Amniotic epithelial cell (primary cell): ENCODE measurements at regions not wholly inside any gene's neighbourhood (a gene's known extent, or its start where the extent isn't known, plus 50 kb on each side); places are given as distances from the start of the nearest gene placed in this dataset.
"Not testable (repeated sequence)": the region's sequence is repeated elsewhere in the genome, so short reads cannot be mapped to it uniquely, and the experiment has no call there.

Experiments used
- DNase-seq: peaks from one replicate; pipeline ENCODE4 v3.0.0-alpha.2; 2010; ENCODE audit warnings: low read depth

DNA sequence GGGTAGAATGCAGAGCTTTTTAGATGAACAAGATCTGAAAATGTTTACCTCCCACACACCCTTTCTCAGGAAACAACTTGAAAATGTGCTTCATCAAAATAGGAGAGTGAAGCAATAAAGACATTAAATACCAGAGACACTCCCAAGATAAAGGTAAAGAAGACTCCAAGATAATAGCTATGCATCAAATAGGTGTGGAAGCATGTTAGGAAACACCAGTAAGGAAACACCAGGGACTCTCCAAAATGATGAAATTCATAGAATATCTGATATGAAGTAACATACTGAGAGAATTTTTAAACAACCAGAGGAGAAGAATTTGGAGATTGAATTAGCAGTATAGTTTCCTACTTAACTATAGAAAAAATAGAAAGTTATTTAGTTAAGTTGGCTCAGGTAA is 57.0 kb downstream of the OR10A6 start:
- no peak for DNase-seq

DNA sequence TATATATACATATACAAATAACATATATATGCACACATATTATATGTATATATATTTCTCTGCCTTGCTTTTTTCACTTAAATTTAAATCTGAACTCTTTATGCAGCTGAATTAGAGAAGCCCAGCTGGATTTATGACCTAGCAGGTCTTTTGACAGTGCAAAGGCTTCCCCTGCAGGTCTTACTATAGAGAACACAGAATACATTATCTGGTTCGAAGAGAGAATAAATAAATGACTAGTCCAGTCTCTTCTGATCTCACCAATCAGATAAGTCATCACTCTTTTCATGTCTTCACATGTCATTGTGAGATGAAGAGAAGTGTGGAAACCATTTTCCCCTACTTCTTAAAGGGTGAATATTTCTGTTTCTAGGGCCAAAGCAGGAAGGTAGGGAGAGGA is 58.2 kb downstream of the OR10A6 start:
- no peak for DNase-seq

DNA sequence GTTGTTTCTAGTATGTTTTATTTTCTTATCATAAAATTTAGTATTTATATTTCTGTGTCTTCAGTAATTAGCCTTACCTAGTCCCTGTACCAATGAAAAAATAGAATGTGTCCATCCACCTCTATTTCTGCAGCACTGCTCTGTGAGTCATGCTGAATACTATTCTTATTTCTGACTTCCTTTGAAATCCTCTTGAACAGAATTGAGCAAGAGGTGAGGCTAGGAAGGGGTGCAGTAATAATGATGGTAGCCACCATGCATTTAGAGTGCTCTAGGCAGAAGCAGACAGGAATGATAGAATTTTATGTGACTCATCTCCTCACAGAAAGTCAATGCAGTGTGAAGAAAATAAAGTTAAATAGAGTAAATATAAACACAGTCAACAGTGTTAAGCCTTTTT is 60.0 kb downstream of the OR10A6 start:
- peak; percentile 26 for DNase-seq

DNA sequence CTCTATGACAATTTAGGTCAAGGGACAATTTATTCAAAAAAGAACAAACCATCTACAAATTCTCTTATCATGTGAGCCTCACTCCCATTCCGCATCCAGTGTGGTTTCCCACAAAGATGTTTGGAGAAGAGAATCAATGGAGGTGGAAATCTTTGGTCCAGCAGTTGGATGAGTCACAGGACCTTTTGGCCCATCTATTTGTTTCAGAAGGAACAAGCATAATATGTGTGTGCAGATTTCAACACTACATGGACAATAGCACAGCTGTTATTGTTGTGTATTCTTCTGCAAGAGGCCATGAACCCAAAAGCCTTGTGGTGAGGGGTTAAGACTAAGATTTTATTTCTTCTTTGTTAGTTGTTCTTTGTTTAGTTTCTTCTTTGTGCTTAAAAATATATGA is 61.6 kb downstream of the OR10A6 start:
- DNase-seq, result no peak

DNA sequence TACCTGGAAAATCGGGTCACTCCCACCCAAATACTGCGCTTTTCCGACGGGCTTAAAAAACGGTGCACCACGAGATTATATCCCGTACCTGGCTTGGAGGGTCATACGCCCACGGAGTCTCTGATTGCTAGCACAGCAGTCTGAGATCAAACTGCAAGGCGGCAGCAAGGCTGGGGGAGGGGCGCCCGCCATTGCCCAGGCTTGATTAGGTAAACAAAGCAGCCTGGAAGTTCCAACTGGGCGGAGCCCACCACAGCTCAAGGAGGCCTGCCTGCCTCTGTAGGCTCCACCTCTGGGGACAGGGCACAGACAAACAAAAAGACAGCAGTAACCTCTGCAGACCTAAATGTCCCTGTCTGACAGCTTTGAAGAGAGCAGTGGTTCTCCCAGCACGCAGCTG is 64.5 kb upstream of the OR5P2 start:
- not testable (repeated sequence) for DNase-seq

DNA sequence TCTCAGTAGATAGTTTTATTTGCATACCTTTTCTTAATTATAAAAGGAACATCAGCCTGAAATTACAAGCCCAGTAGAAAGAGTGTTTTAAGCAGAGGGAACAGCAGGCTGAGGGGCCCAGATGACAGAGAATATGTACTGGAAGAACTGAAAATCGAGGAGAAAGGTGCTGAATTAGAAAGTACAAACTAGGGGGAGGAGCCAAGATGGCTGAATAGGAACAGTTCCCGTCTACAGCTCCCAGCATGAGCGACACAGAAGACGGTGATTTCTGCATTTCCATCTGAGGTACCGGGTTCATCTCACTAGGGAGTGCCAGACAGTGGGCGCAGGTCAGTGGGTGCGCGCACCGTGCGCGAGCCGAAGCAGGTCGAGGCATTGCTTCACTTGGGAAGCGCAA is 64.1 kb upstream of the OR5P2 start:
- not testable (repeated sequence) for DNase-seq

DNA sequence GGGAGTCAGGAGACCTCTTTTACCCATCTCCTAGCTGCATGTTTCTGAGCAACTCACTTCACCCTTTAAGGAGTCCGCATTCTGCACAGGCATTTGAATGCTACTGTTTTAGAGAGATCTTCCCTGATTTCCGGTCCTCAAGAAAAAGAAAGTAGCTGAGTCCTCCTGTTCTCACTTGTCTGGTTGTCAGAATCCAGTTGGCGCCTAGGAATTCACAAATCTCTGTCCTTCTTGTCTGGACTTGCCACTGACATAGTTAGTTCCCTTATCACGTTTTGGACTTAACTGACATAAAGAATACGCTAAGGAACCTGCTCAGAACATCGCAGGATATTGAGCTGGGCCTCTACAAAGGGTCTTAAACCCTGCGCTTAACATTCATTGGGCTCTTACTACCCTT is 61.3 kb upstream of the OR5P2 start:
- DNase-seq, result no peak

DNA sequence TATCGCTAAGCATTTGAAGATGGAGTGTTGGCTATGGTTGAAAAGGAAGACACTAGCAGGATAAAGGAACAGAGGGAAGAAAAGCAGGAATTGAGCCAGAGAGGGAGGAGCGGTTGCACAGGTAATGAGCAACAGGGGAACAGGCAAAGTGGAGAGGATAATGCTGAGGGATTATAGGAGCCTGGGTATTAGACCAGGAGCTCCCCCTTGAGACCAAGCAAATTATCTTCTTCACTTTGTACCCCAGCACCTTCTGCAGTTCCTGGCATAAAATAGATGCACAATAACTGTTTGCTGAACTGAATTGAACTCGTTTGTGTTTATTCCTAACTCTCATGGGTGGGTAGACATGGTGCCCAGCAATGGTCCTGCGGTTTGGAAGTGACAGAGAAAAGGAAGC is 54.6 kb upstream of the OR5P2 start:
- no peak for DNase-seq

DNA sequence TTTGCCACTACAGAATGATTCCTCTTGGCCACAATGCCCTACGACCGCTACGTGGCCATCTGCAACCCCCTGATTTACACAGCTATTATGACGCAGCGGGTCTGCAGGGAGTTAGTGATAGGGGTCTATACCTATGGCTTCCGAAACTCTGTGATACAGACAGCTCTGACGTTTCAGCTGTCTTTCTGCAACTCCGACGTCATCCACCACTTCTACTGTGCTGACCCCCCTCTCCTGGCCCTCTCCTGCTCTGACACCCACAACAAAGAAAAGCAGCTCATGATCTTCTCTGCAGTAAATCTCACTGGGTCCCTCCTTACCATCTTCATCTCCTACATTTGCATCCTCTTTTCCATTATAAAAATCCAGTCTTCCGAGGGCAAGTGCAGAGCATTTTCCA is 52.3 kb upstream of the OR5P2 start:
- DNase-seq, result no peak
